Ishikawa (cell line): ENCODE measurements at regions not wholly inside any gene's neighbourhood (a gene's known extent, or its start where the extent isn't known, plus 50 kb on each side); places are given as distances from the start of the nearest gene placed in this dataset.

Experiments
- CEBPB ChIP-seq: IDR thresholded peaks from 2 replicates; pipeline ENCODE4 v1.6.1; 2012
- CREB1 ChIP-seq: IDR thresholded peaks from 2 replicates; pipeline ENCODE4 v1.6.1; 2012; ENCODE audit warnings: low read depth
- EGR1 ChIP-seq: IDR thresholded peaks from 2 replicates; pipeline ENCODE4 v1.6.1; 2012
- EP300 ChIP-seq: IDR thresholded peaks from 2 replicates; pipeline ENCODE4 v1.6.1; 2012; ENCODE audit warnings: borderline replicate concordance
- FOXM1 ChIP-seq: IDR thresholded peaks from 2 replicates; pipeline ENCODE4 v1.6.1; 2012; ENCODE audit warnings: low read depth, borderline replicate concordance
- NFIC ChIP-seq: IDR thresholded peaks from 2 replicates; pipeline ENCODE4 v1.6.1; 2012
- RAD21 ChIP-seq: IDR thresholded peaks from 2 replicates; pipeline ENCODE4 v1.6.1; 2012; ENCODE audit warnings: low read depth
- TAF1 ChIP-seq: IDR thresholded peaks from 2 replicates; pipeline ENCODE4 v1.6.1; 2012; ENCODE audit warnings: low read depth, mild to moderate bottlenecking
- TCF12 ChIP-seq: IDR thresholded peaks from 2 replicates; pipeline ENCODE4 v1.6.1; 2012; ENCODE audit warnings: low read depth
- TEAD4 ChIP-seq: IDR thresholded peaks from 2 replicates; pipeline ENCODE4 v1.6.1; 2012
- YY1 ChIP-seq: IDR thresholded peaks from 2 replicates; pipeline ENCODE4 v1.6.1; 2012; ENCODE audit warnings: low read depth
- ZBTB7A ChIP-seq: IDR thresholded peaks from 2 replicates; pipeline ENCODE4 v1.6.1; 2012; ENCODE audit warnings: low read depth
- TF ChIP-seq, protein P1 (sequence below): IDR thresholded peaks from 2 replicates; pipeline ENCODE4 v1.6.1; 2012
- TF ChIP-seq, protein P2 (sequence below): IDR thresholded peaks from 2 replicates; pipeline ENCODE4 v1.6.1; 2012
- TF ChIP-seq, protein P3 (sequence below): IDR thresholded peaks from 2 replicates; pipeline ENCODE4 v1.6.1; 2012; ENCODE audit warnings: low read depth, mild to moderate bottlenecking

DNA sequence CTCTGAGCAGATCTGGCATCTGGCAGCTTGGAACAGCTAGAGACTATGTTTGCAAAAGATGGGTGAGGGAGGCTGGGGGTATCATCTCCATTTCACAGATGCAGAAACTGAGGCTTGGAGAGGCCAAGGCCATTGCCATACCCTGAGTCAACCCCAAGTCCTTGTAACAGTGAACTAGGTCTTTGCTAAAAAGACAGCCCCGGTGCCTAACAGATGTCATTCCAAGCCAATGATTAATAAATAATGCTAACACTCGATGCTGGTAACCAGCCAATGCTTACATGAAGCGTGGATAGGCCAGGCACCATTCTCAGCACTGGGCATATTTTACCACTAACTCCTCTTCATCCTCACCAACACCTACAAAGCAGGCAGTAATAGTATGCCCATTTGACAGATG, 164.0 kb downstream of the MN1 start:
- TF ChIP-seq EP300: no peak
- TF ChIP-seq YY1: no peak
- TF ChIP-seq, protein P1, sequence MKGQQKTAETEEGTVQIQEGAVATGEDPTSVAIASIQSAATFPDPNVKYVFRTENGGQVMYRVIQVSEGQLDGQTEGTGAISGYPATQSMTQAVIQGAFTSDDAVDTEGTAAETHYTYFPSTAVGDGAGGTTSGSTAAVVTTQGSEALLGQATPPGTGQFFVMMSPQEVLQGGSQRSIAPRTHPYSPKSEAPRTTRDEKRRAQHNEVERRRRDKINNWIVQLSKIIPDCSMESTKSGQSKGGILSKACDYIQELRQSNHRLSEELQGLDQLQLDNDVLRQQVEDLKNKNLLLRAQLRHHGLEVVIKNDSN: no peak
- TF ChIP-seq TCF12: no peak
- no peak for TF ChIP-seq EGR1
- no peak for TF ChIP-seq TEAD4
- no peak for TF ChIP-seq TAF1
- TF ChIP-seq, protein P2, sequence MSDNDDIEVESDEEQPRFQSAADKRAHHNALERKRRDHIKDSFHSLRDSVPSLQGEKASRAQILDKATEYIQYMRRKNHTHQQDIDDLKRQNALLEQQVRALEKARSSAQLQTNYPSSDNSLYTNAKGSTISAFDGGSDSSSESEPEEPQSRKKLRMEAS: no peak
- no peak for TF ChIP-seq RAD21
- no peak for TF ChIP-seq CREB1
- TF ChIP-seq, protein P3, sequence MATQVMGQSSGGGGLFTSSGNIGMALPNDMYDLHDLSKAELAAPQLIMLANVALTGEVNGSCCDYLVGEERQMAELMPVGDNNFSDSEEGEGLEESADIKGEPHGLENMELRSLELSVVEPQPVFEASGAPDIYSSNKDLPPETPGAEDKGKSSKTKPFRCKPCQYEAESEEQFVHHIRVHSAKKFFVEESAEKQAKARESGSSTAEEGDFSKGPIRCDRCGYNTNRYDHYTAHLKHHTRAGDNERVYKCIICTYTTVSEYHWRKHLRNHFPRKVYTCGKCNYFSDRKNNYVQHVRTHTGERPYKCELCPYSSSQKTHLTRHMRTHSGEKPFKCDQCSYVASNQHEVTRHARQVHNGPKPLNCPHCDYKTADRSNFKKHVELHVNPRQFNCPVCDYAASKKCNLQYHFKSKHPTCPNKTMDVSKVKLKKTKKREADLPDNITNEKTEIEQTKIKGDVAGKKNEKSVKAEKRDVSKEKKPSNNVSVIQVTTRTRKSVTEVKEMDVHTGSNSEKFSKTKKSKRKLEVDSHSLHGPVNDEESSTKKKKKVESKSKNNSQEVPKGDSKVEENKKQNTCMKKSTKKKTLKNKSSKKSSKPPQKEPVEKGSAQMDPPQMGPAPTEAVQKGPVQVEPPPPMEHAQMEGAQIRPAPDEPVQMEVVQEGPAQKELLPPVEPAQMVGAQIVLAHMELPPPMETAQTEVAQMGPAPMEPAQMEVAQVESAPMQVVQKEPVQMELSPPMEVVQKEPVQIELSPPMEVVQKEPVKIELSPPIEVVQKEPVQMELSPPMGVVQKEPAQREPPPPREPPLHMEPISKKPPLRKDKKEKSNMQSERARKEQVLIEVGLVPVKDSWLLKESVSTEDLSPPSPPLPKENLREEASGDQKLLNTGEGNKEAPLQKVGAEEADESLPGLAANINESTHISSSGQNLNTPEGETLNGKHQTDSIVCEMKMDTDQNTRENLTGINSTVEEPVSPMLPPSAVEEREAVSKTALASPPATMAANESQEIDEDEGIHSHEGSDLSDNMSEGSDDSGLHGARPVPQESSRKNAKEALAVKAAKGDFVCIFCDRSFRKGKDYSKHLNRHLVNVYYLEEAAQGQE: no peak
- no peak for TF ChIP-seq ZBTB7A
- no peak for TF ChIP-seq NFIC
- no peak for TF ChIP-seq CEBPB
- TF ChIP-seq FOXM1: no peak

DNA sequence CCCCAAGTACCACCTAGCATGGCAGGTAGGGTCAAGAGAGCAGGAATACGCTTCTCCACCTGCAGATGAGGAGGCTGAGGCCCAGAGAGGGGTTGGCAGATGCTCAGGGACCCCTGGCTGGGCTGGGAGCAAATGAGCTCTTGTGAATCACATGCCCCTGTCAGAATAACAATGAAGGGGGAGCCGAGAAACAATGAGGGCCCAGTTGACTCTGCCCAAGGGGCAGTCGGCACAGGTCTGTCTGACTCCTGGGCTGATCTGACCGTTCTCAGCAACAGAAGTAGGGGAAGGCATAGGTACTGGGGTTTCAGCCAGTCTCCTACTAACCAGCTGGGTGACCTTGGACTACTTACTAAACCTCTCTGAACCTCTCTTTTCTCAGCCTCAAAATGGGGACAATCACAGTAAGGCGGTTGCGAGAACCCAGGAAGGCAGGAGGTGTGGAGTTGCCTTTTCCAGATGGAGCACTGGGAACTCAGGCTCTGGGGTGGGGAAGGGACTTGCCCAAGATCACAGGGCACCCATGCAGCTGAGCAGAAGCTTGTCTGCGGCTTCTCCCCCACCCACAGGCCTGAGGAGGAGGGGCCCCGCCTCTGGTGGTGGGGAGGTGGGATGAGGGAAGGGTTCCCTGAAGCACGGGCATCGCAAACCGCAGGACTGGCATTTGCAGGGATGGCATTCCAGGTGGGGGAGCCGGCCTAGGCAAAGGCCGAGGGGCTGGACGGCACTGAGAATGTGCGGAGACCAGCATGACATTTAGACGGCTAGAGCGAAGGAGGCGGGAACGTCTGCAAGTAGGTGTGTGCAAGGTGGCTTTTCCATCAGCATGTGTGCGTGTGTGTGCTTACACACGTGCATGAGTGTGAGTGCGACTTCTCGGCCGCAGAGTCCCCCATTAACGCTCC, 163.0 kb downstream of the MN1 start:
- TF ChIP-seq, protein P3: no peak
- TF ChIP-seq CREB1: no peak
- TF ChIP-seq, protein P2: no peak
- TF ChIP-seq YY1: no peak
- TF ChIP-seq FOXM1: no peak
- TF ChIP-seq RAD21: no peak
- TF ChIP-seq EGR1: no peak
- no peak for TF ChIP-seq TCF12
- TF ChIP-seq, protein P1: no peak
- no peak for TF ChIP-seq NFIC
- TF ChIP-seq TEAD4: no peak
- TF ChIP-seq TAF1: no peak
- TF ChIP-seq ZBTB7A: no peak
- no peak for TF ChIP-seq EP300

DNA sequence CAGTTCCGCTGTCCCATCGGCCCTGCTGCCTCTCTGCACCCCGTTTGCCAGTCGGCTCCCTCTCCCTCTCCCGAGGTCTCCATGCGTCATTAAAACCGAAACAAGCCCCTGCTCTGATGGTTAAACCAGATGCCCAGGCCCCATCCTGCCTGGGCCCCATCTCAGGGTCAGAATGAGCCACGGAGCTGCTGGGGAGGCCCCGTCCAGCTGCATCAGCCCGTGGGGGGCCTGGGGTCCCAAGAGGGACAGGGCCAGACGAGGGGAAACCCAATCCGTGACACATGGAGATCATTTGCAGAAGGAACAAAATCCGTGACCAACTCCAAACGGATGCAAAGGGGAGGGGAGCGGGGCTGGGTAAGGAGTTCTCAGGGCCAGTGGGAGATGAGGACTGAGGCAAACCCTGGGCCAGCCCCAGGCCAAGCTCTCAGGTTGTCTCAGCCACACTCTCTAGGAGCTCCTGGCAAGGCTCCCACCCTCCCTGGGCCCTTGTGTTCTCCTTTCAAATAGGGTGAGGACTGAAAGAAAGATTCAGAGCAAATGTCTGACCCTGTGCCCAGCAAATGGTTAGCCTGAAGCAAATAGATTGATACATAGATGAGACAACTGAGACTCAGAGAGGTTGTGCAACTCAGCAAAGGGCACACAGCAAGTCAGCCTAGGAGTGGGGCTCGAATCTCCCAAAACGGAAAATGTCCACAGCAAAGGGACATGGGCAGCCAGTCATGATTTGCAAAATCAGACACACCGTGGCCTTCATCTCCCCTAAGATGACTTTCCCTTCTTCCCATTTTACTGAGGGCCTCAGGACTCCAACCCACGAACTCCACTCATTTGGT, 162.1 kb downstream of the MN1 start:
- TF ChIP-seq EP300: no peak
- TF ChIP-seq YY1: no peak
- TF ChIP-seq, protein P3: no peak
- TF ChIP-seq TAF1: no peak
- TF ChIP-seq ZBTB7A: no peak
- no peak for TF ChIP-seq FOXM1
- no peak for TF ChIP-seq TCF12
- TF ChIP-seq CREB1: no peak
- TF ChIP-seq, protein P2: no peak
- TF ChIP-seq RAD21: no peak
